Fibroblast of lung (primary cell): ENCODE measurements at regions not wholly inside any gene's neighbourhood (a gene's known extent, or its start where the extent isn't known, plus 50 kb on each side); places are given as distances from the start of the nearest gene placed in this dataset.

ENCODE experiments used
- DNase-seq, 2 donors: peaks; one replicate each; pipeline versions ENCODE4 v3.0.0 to v3.0.0-alpha.2; 2010; ENCODE audit warnings: low read depth in 2 of 2
- H2AFZ ChIP-seq: 2 replicates; pipeline ENCODE4 v1.5.1; 2012; ENCODE audit warnings: low read length, control low read depth, inconsistent platforms
- H3K27ac ChIP-seq: 2 replicates; pipeline ENCODE4 v1.5.1; 2011; ENCODE audit warnings: low read length, control low read depth; ENCODE audit not compliant: insufficient read depth
- H3K27me3 ChIP-seq: 2 replicates; pipeline ENCODE4 v1.5.1; 2011; ENCODE audit warnings: mild to moderate bottlenecking, low read length; ENCODE audit not compliant: control insufficient read depth, insufficient read depth
- H3K36me3 ChIP-seq: 2 replicates; pipeline ENCODE4 v1.5.1; 2011; ENCODE audit warnings: low read length; ENCODE audit not compliant: control insufficient read depth, insufficient read depth
- H3K4me1 ChIP-seq: 2 replicates; pipeline ENCODE4 v1.5.1; 2011; ENCODE audit warnings: low read length; ENCODE audit not compliant: control insufficient read depth, insufficient read depth; ENCODE audit errors: extremely low read depth
- H3K4me2 ChIP-seq: 2 replicates; pipeline ENCODE4 v1.5.1; 2011; ENCODE audit warnings: low read length, control low read depth; ENCODE audit not compliant: insufficient read depth; ENCODE audit errors: extremely low read depth
- H3K4me3 ChIP-seq, 4 experiments: fragments of 200-600 bp in 1 of 4; sonication (generic) in 1 of 4; replicated peaks in 1 of 4; 2 replicates each; pipeline ENCODE4 v1.5.1; 2011 to 2016; ENCODE audit warnings: low read length in 4 of 4, low read depth in 3 of 4, mild to moderate bottlenecking in 3 of 4, control low read depth in 2 of 4, inconsistent platforms in 1 of 4, mixed read lengths in 1 of 4; ENCODE audit not compliant: insufficient read depth in 1 of 4; ENCODE audit errors: control extremely low read depth in 1 of 4
- H3K79me2 ChIP-seq: 2 replicates; pipeline ENCODE4 v1.5.1; 2012; ENCODE audit warnings: mild to moderate bottlenecking, low read length, inconsistent platforms; ENCODE audit not compliant: control insufficient read depth, insufficient read depth
- H3K9ac ChIP-seq: 2 replicates; pipeline ENCODE4 v1.5.1; 2011; ENCODE audit warnings: mild to moderate bottlenecking, low read length, control low read depth; ENCODE audit not compliant: insufficient read depth
- H3K9me3 ChIP-seq: 2 replicates; pipeline ENCODE4 v1.5.1; 2012; ENCODE audit warnings: low read depth, low read length; ENCODE audit not compliant: control insufficient read depth, insufficient read depth
- H4K20me1 ChIP-seq: 2 replicates; pipeline ENCODE4 v1.5.1; 2011; ENCODE audit warnings: low read length; ENCODE audit not compliant: control insufficient read depth, insufficient read depth; ENCODE audit errors: extremely low read depth
- EZH2 ChIP-seq: IDR thresholded peaks from 2 replicates; pipeline ENCODE4 v1.5.1; 2012; ENCODE audit warnings: low read length, control low read depth, mild to moderate bottlenecking; ENCODE audit errors: missing control alignments
- TF ChIP-seq, protein P1 (sequence below), 2 donors: IDR thresholded peaks in 1 of 2; conservative IDR thresholded peaks in 1 of 2; 1 replicate in 1 of 2; 2 replicates in 1 of 2; pipeline ENCODE4 v1.5.1; 2011 to 2012; ENCODE audit warnings: low read length in 2 of 2, control low read depth in 1 of 2, inconsistent platforms in 1 of 2, low read depth in 1 of 2, mild to moderate bottlenecking in 1 of 2

DNA sequence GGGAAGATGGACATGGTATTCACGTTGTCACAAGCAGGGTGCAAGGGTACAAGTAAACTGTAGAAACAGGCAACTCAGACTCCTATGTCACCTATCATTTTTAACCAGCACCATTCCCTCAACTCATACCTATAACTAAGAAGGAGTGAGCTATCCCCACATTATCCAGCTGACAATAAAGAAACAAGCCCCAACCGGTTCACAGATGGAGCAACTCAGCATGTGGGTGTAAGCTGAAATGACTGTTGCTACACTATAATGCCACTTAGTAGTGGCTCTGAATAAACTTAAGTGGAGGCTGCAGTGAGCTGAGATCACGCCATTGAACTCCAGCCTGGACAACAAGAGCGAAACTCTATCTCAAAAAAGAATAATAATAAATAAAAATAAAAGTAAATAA lies 829.5 kb upstream of the MDGA2 start:
- H3K4me2 ChIP-seq = no peak overlapping the region
- no peaks in the 10 kb centered on the region for H3K36me3 ChIP-seq
- no peaks in the 10 kb centered on the region for H4K20me1 ChIP-seq
- H3K9me3 ChIP-seq = no peaks in the 10 kb centered on the region
- H2AFZ ChIP-seq = no peak overlapping the region
- no peak overlapping the region for H3K27ac ChIP-seq
- no peak for DNase-seq
- H3K79me2 ChIP-seq = no peaks in the 10 kb centered on the region
- no peaks in the 10 kb centered on the region for H3K27me3 ChIP-seq
- H3K9ac ChIP-seq = no peak overlapping the region
- TF ChIP-seq, protein P1, sequence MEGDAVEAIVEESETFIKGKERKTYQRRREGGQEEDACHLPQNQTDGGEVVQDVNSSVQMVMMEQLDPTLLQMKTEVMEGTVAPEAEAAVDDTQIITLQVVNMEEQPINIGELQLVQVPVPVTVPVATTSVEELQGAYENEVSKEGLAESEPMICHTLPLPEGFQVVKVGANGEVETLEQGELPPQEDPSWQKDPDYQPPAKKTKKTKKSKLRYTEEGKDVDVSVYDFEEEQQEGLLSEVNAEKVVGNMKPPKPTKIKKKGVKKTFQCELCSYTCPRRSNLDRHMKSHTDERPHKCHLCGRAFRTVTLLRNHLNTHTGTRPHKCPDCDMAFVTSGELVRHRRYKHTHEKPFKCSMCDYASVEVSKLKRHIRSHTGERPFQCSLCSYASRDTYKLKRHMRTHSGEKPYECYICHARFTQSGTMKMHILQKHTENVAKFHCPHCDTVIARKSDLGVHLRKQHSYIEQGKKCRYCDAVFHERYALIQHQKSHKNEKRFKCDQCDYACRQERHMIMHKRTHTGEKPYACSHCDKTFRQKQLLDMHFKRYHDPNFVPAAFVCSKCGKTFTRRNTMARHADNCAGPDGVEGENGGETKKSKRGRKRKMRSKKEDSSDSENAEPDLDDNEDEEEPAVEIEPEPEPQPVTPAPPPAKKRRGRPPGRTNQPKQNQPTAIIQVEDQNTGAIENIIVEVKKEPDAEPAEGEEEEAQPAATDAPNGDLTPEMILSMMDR (conservative IDR thresholded peaks at IDR 0.05 in 1 of 2, IDR thresholded peaks at IDR 0.05 in 1 of 2; ENCODE audit: low read depth in 1 of 2, low read length in 2 of 2) = no peak
- no peak for TF ChIP-seq EZH2
- no peaks in the 10 kb centered on the region for H3K4me1 ChIP-seq
- no peak overlapping the region for H3K4me3 ChIP-seq

DNA sequence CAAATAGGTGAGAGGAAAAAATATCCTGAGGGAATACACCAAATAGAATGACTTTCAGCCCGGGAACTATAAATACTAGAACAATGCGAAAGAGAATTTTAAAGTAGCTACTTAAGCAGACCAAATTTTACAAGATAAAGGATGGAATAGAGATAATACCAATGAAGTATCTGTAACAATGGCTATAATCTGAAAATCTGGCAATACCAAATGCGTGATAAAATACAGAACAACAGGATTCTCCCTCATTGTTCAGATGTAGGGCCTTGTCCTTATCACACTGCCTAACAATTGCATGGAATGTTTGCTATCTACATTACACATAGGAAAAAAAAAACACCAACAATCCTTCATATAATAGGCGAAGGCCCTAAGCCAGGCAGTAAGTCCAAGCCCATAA lies 815.4 kb upstream of the MDGA2 start:
- no peaks in the 10 kb centered on the region for H4K20me1 ChIP-seq
- no peaks in the 10 kb centered on the region for H3K79me2 ChIP-seq
- H2AFZ ChIP-seq = no peak overlapping the region
- no peak for TF ChIP-seq EZH2
- TF ChIP-seq, protein P1 (conservative IDR thresholded peaks at IDR 0.05 in 1 of 2, IDR thresholded peaks at IDR 0.05 in 1 of 2; ENCODE audit: low read depth in 1 of 2, low read length in 2 of 2) = no peak
- no peak overlapping the region for H3K4me2 ChIP-seq
- no peaks in the 10 kb centered on the region for H3K36me3 ChIP-seq
- H3K27ac ChIP-seq = no peak overlapping the region
- no peaks in the 10 kb centered on the region for H3K27me3 ChIP-seq
- DNase-seq = no peak
- no peaks in the 10 kb centered on the region for H3K9me3 ChIP-seq
- H3K4me1 ChIP-seq = no peaks in the 10 kb centered on the region
- no peak overlapping the region for H3K9ac ChIP-seq
- H3K4me3 ChIP-seq = no peak overlapping the region

- Histone ChIP-seq H2AFZ (no peak overlapping the region), H3K4me2 (no peak overlapping the region), H3K4me1 (no peaks in the 10 kb centered on the region), H3K36me3 (no peaks in the 10 kb centered on the region), H3K4me3 (no peak overlapping the region), H4K20me1 (no peaks in the 10 kb centered on the region), H3K27me3 (no peaks in the 10 kb centered on the region), H3K9ac (no peak overlapping the region), H3K9me3 (no peaks in the 10 kb centered on the region), H3K79me2 (no peaks in the 10 kb centered on the region), H3K27ac (no peak overlapping the region)
- DNase-seq = no peak
- TF ChIP-seq, protein P1 (conservative IDR thresholded peaks at IDR 0.05 in 1 of 2, IDR thresholded peaks at IDR 0.05 in 1 of 2; ENCODE audit: low read depth in 1 of 2, low read length in 2 of 2) = no peak
Measured at GRCh38 chr14:48473944-48474343, 798.5 kb upstream of the MDGA2 start.
